HEK293 (cell line): ENCODE measurements at regions not wholly inside any gene's neighbourhood (a gene's known extent, or its start where the extent isn't known, plus 50 kb on each side); places are given as distances from the start of the nearest gene placed in this dataset.

Experiments used
- CTCF ChIA-PET: fragments of 350-600 bp; formaldehyde crosslinking; extraction: SDS; loops from one replicate; lab custom pipeline; 2021; ENCODE audit warnings: antibody characterized with exemption; lab: Yijun Ruan, JAX
- POLR2A ChIA-PET: fragments of 300-600 bp; formaldehyde crosslinking; extraction: SDS; loops from one replicate; lab custom pipeline; 2020; ENCODE audit warnings: antibody characterized with exemption, inconsistent platforms; lab: Yijun Ruan, JAX
- H3K27ac ChIP-seq: fragments of 200-500 bp; sonication (Bioruptor generic); 2 replicates; pipeline ENCODE4 v1.5.1; 2014; ENCODE audit warnings: low read depth, low read length, control low read depth, inconsistent platforms; ENCODE audit errors: extremely low read depth
- H3K36me3 ChIP-seq, 2 experiments: fragments of 200-500 bp in 1 of 2; sonication (Bioruptor generic) in 1 of 2; 1 replicate in 1 of 2; 2 replicates in 1 of 2; pipeline ENCODE4 v1.5.1; 2014 to 2017; ENCODE audit warnings: inconsistent platforms in 2 of 2, low read length in 2 of 2; ENCODE audit not compliant: control insufficient read depth in 2 of 2, insufficient read depth in 1 of 2
- H3K4me1 ChIP-seq: fragments of 200-500 bp; sonication (Bioruptor generic); 2 replicates; pipeline ENCODE4 v1.5.1; 2014; ENCODE audit warnings: mild to moderate bottlenecking, low read length, inconsistent platforms; ENCODE audit not compliant: control insufficient read depth, insufficient read depth
- H3K4me3 ChIP-seq: 2 replicates; pipeline ENCODE4 v1.5.1; 2011; ENCODE audit warnings: low read depth, mild to moderate bottlenecking, control low read depth, low read length, moderate library complexity
- H3K9me3 ChIP-seq: fragments of 200-500 bp; sonication (Bioruptor generic); 2 replicates; pipeline ENCODE4 v1.5.1; 2014; ENCODE audit warnings: low read depth, low read length, inconsistent platforms; ENCODE audit not compliant: control insufficient read depth, insufficient read depth
- GLI4 ChIP-seq: fragments of 450-650 bp; formaldehyde crosslinking; IDR thresholded peaks from 2 replicates; pipeline ENCODE4 v1.5.1; 2016; ENCODE audit warnings: missing biosample characterization, missing genetic modification characterization
- KLF7 ChIP-seq: fragments of 450-650 bp; formaldehyde crosslinking; IDR thresholded peaks from 2 replicates; pipeline ENCODE4 v1.5.1; 2016; ENCODE audit warnings: missing biosample characterization, missing genetic modification characterization, borderline replicate concordance
- OSR2 ChIP-seq: fragments of 450-650 bp; formaldehyde crosslinking; IDR thresholded peaks from 2 replicates; pipeline ENCODE4 v1.5.1; 2016; ENCODE audit warnings: missing biosample characterization, missing genetic modification characterization
- SALL2 ChIP-seq: fragments of 450-650 bp; formaldehyde crosslinking; IDR thresholded peaks from 2 replicates; pipeline ENCODE4 v1.5.0; 2017; ENCODE audit warnings: missing biosample characterization, mild to moderate bottlenecking, missing genetic modification characterization, borderline replicate concordance
- SCRT1 ChIP-seq: fragments of 450-650 bp; formaldehyde crosslinking; IDR thresholded peaks from 2 replicates; pipeline ENCODE4 v1.5.1; 2016; ENCODE audit warnings: missing biosample characterization, missing genetic modification characterization, borderline replicate concordance
- SCRT2 ChIP-seq: fragments of 450-650 bp; formaldehyde crosslinking; IDR thresholded peaks from 2 replicates; pipeline ENCODE4 v1.5.1; 2016; ENCODE audit warnings: missing biosample characterization, missing genetic modification characterization
- ZBTB8A ChIP-seq: fragments of 450-650 bp; formaldehyde crosslinking; IDR thresholded peaks from 2 replicates; pipeline ENCODE4 v1.5.1; 2016; ENCODE audit warnings: missing biosample characterization, missing genetic modification characterization
- ZFP41 ChIP-seq: fragments of 450-650 bp; formaldehyde crosslinking; IDR thresholded peaks from 2 replicates; pipeline ENCODE4 v1.5.1; 2016; ENCODE audit warnings: missing biosample characterization, missing genetic modification characterization, borderline replicate concordance
- ZNF112 ChIP-seq: fragments of 450-650 bp; formaldehyde crosslinking; IDR thresholded peaks from 2 replicates; pipeline ENCODE4 v1.5.0; 2017; ENCODE audit warnings: missing biosample characterization, missing genetic modification characterization
- ZNF114 ChIP-seq: fragments of 450-650 bp; formaldehyde crosslinking; IDR thresholded peaks from 2 replicates; pipeline ENCODE4 v1.5.0; 2017; ENCODE audit warnings: missing biosample characterization, missing genetic modification characterization
- ZNF140 ChIP-seq: fragments of 450-650 bp; formaldehyde crosslinking; IDR thresholded peaks from 2 replicates; pipeline ENCODE4 v1.5.1; 2016; ENCODE audit warnings: missing biosample characterization, missing genetic modification characterization
- ZNF169 ChIP-seq: fragments of 450-650 bp; formaldehyde crosslinking; IDR thresholded peaks from 2 replicates; pipeline ENCODE4 v1.5.1; 2016; ENCODE audit warnings: missing biosample characterization, missing genetic modification characterization
- ZNF223 ChIP-seq: fragments of 450-650 bp; formaldehyde crosslinking; IDR thresholded peaks from 2 replicates; pipeline ENCODE4 v1.5.1; 2016; ENCODE audit warnings: missing biosample characterization, missing genetic modification characterization
- ZNF274 ChIP-seq, 2 experiments: fragments of 200-500 bp in 1 of 2; fragments of 450-650 bp in 1 of 2; sonication (Bioruptor generic) in 1 of 2; formaldehyde crosslinking in 1 of 2; IDR thresholded peaks; 2 replicates each; pipeline versions ENCODE4 v1.5.1 to v1.6.1; 2014 to 2016; ENCODE audit warnings: borderline replicate concordance in 1 of 2, inconsistent platforms in 1 of 2, low read length in 1 of 2, missing biosample characterization in 1 of 2, missing genetic modification characterization in 1 of 2
- ZNF292 ChIP-seq: fragments of 450-650 bp; formaldehyde crosslinking; IDR thresholded peaks from 2 replicates; pipeline ENCODE4 v1.5.1; 2016; ENCODE audit warnings: low read depth, missing biosample characterization, missing genetic modification characterization, borderline replicate concordance
- ZNF311 ChIP-seq: fragments of 450-650 bp; formaldehyde crosslinking; IDR thresholded peaks from 2 replicates; pipeline ENCODE4 v1.5.1; 2017; ENCODE audit warnings: missing biosample characterization, missing genetic modification characterization, borderline replicate concordance
- ZNF391 ChIP-seq: fragments of 450-650 bp; formaldehyde crosslinking; IDR thresholded peaks from 2 replicates; pipeline ENCODE4 v1.5.1; 2016; ENCODE audit warnings: low read depth, missing biosample characterization, missing genetic modification characterization, borderline replicate concordance
- ZNF394 ChIP-seq: fragments of 450-650 bp; formaldehyde crosslinking; IDR thresholded peaks from 2 replicates; pipeline ENCODE4 v1.5.1; 2016; ENCODE audit warnings: missing biosample characterization, missing genetic modification characterization, mild to moderate bottlenecking, moderate library complexity, borderline replicate concordance
- ZNF426 ChIP-seq: fragments of 450-650 bp; formaldehyde crosslinking; IDR thresholded peaks from 2 replicates; pipeline ENCODE4 v1.5.1; 2017; ENCODE audit warnings: missing biosample characterization, missing genetic modification characterization, mild to moderate bottlenecking, inconsistent platforms, moderate library complexity
- ZNF571 ChIP-seq: fragments of 450-650 bp; formaldehyde crosslinking; IDR thresholded peaks from 2 replicates; pipeline ENCODE4 v1.5.0; 2017; ENCODE audit warnings: missing biosample characterization, missing genetic modification characterization
- ZNF596 ChIP-seq: fragments of 450-650 bp; IDR thresholded peaks from 2 replicates; pipeline ENCODE4 v1.5.0; 2018; ENCODE audit warnings: missing biosample characterization, mild to moderate bottlenecking, missing genetic modification characterization, moderate library complexity
- ZNF610 ChIP-seq: fragments of 450-650 bp; formaldehyde crosslinking; IDR thresholded peaks from 2 replicates; pipeline ENCODE4 v1.5.1; 2016; ENCODE audit warnings: missing biosample characterization, missing genetic modification characterization, borderline replicate concordance
- ZNF623 ChIP-seq: fragments of 450-650 bp; formaldehyde crosslinking; IDR thresholded peaks from 2 replicates; pipeline ENCODE4 v1.5.1; 2016; ENCODE audit warnings: missing biosample characterization, missing genetic modification characterization
- ZNF624 ChIP-seq: fragments of 450-650 bp; formaldehyde crosslinking; IDR thresholded peaks from 2 replicates; pipeline ENCODE4 v1.5.1; 2017; ENCODE audit warnings: missing biosample characterization, missing genetic modification characterization
- ZNF664 ChIP-seq: fragments of 450-650 bp; formaldehyde crosslinking; IDR thresholded peaks from 2 replicates; pipeline ENCODE4 v1.5.1; 2016; ENCODE audit warnings: missing biosample characterization, missing genetic modification characterization
- ZNF707 ChIP-seq: fragments of 450-650 bp; formaldehyde crosslinking; IDR thresholded peaks from 2 replicates; pipeline ENCODE4 v1.5.1; 2016; ENCODE audit warnings: missing biosample characterization, missing genetic modification characterization
- ZNF785 ChIP-seq: fragments of 450-650 bp; formaldehyde crosslinking; IDR thresholded peaks from 2 replicates; pipeline ENCODE4 v1.5.1; 2016; ENCODE audit warnings: missing biosample characterization, missing genetic modification characterization
- TF ChIP-seq, protein P1 (sequence below): fragments of 450-650 bp; formaldehyde crosslinking; IDR thresholded peaks from 2 replicates; pipeline ENCODE4 v1.5.1; 2017; ENCODE audit warnings: missing biosample characterization, missing genetic modification characterization
- TF ChIP-seq, protein P2 (sequence below): fragments of 450-650 bp; formaldehyde crosslinking; IDR thresholded peaks from 2 replicates; pipeline ENCODE4 v1.5.1; 2016; ENCODE audit warnings: missing biosample characterization, missing genetic modification characterization
- TF ChIP-seq, protein P3 (sequence below): fragments of 450-650 bp; formaldehyde crosslinking; IDR thresholded peaks from 2 replicates; pipeline ENCODE4 v1.5.1; 2016; ENCODE audit warnings: missing biosample characterization, missing genetic modification characterization
- TF ChIP-seq, protein P4 (sequence below): fragments of 450-650 bp; formaldehyde crosslinking; IDR thresholded peaks from 2 replicates; pipeline ENCODE4 v1.5.1; 2016; ENCODE audit warnings: missing biosample characterization, missing genetic modification characterization

GRCh38 chr10:128871671-128872231, 595.3 kb upstream of the MGMT start:
- Histone ChIP-seq H3K4me3 (no peak overlapping the region), H3K9me3 (no peaks in the 10 kb centered on the region), H3K36me3 (no peaks in the 10 kb centered on the region), H3K27ac (no peak overlapping the region), H3K4me1 (no peaks in the 10 kb centered on the region)
- CTCF ChIA-PET: no interaction called here
- POLR2A ChIA-PET: no interaction called here
- TF ChIP-seq, protein P1, sequence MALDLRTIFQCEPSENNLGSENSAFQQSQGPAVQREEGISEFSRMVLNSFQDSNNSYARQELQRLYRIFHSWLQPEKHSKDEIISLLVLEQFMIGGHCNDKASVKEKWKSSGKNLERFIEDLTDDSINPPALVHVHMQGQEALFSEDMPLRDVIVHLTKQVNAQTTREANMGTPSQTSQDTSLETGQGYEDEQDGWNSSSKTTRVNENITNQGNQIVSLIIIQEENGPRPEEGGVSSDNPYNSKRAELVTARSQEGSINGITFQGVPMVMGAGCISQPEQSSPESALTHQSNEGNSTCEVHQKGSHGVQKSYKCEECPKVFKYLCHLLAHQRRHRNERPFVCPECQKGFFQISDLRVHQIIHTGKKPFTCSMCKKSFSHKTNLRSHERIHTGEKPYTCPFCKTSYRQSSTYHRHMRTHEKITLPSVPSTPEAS (tag by site-specific recombination): no peak
- TF ChIP-seq KLF7 (tag by site-specific recombination): no peak
- TF ChIP-seq, protein P2, sequence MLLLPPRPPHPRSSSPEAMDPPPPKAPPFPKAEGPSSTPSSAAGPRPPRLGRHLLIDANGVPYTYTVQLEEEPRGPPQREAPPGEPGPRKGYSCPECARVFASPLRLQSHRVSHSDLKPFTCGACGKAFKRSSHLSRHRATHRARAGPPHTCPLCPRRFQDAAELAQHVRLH (tag by site-specific recombination): no peak
- TF ChIP-seq ZNF610 (tag by site-specific recombination): no peak
- no peak for TF ChIP-seq SCRT2
- TF ChIP-seq ZBTB8A (tag by site-specific recombination): no peak
- TF ChIP-seq ZNF274 (IDR thresholded peaks at IDR 0.05; ENCODE audit: low read length): no peak
- no peak for TF ChIP-seq ZNF274 (tag by site-specific recombination; IDR thresholded peaks at IDR 0.05; ENCODE audit: borderline replicate concordance)
- TF ChIP-seq ZNF223: no peak
- TF ChIP-seq SCRT1 (tag by site-specific recombination): no peak
- TF ChIP-seq SALL2 (tag by site-specific recombination): no peak
- no peak for TF ChIP-seq ZNF664 (tag by site-specific recombination)
- no peak for TF ChIP-seq ZNF785 (tag by site-specific recombination)
- no peak for TF ChIP-seq ZNF394
- no peak for TF ChIP-seq OSR2
- no peak for TF ChIP-seq ZNF624
- TF ChIP-seq ZNF140 (tag by site-specific recombination): no peak
- TF ChIP-seq ZNF623 (tag by site-specific recombination): no peak
- no peak for TF ChIP-seq ZNF311 (tag by site-specific recombination)
- no peak for TF ChIP-seq ZNF596

- POLR2A ChIA-PET: no interaction called here
- Histone ChIP-seq H3K36me3 (no peaks in the 10 kb centered on the region), H3K4me3 (no peak overlapping the region), H3K9me3 (no peaks in the 10 kb centered on the region), H3K4me1 (no peaks in the 10 kb centered on the region), H3K27ac (no peak overlapping the region)
- CTCF ChIA-PET: no interaction called here
- TF ChIP-seq ZNF571 (tag by site-specific recombination) (no peak), ZNF114 (tag by site-specific recombination) (no peak), ZNF292 (no peak), ZNF426 (tag by site-specific recombination) (no peak), ZNF169 (tag by site-specific recombination) (no peak), ZFP41 (no peak), ZNF391 (tag by site-specific recombination) (no peak), ZNF707 (no peak), SCRT1 (tag by site-specific recombination) (no peak), ZNF112 (tag by site-specific recombination) (no peak), GLI4 (tag by site-specific recombination) (no peak), ZNF311 (tag by site-specific recombination) (no peak)
- TF ChIP-seq, protein P3, sequence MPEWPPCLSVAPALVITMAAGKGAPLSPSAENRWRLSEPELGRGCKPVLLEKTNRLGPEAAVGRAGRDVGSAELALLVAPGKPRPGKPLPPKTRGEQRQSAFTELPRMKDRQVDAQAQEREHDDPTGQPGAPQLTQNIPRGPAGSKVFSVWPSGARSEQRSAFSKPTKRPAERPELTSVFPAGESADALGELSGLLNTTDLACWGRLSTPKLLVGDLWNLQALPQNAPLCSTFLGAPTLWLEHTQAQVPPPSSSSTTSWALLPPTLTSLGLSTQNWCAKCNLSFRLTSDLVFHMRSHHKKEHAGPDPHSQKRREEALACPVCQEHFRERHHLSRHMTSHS (tag by site-specific recombination): no peak
- TF ChIP-seq, protein P4, sequence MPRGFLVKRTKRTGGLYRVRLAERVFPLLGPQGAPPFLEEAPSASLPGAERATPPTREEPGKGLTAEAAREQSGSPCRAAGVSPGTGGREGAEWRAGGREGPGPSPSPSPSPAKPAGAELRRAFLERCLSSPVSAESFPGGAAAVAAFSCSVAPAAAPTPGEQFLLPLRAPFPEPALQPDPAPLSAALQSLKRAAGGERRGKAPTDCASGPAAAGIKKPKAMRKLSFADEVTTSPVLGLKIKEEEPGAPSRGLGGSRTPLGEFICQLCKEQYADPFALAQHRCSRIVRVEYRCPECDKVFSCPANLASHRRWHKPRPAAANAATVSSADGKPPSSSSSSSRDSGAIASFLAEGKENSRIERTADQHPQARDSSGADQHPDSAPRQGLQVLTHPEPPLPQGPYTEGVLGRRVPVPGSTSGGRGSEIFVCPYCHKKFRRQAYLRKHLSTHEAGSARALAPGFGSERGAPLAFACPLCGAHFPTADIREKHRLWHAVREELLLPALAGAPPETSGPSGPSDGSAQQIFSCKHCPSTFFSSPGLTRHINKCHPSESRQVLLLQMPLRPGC (tag by site-specific recombination): no peak
Observed at GRCh38 chr10:128873411-128874054, 593.5 kb upstream of the MGMT start.
